K562 (cell line): ENCODE measurements at regions not wholly inside any gene's neighbourhood (a gene's known extent, or its start where the extent isn't known, plus 50 kb on each side); places are given as distances from the start of the nearest gene placed in this dataset.

Experiments used
- TF ChIP-seq, protein P1 (sequence below), 2 experiments: fragments of 450-650 bp in 1 of 2; sonication (generic) in 1 of 2; formaldehyde crosslinking in 1 of 2; IDR thresholded peaks in 1 of 2; conservative IDR thresholded peaks in 1 of 2; 2 replicates each; pipeline versions ENCODE4 v1.6.1 to v1.8.1; 2016 to 2023; ENCODE audit warnings: mild to moderate bottlenecking in 2 of 2, moderate library complexity in 2 of 2, inconsistent platforms in 1 of 2, missing genetic modification reagents in 1 of 2

DNA sequence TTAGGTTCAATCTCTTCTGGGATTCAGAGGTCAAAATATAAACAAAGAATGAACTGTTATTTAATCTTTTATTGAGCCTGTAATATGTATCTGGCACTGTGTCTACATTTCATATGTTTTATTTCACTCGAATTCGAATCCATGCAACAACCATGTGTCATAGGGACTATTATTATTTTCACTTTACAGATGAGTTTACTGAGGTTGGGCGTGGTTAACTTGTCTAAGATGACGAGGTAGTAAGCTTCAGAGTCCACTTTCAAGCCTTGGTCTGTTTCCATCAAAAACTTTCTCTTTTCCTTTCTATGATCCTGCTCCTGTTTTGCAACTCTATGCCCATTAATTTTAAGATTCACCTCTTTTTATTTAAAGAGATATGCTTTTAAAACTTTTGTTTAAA is 55.2 kb upstream of the DMAC1 start (continued):
- TF ChIP-seq, protein P1, sequence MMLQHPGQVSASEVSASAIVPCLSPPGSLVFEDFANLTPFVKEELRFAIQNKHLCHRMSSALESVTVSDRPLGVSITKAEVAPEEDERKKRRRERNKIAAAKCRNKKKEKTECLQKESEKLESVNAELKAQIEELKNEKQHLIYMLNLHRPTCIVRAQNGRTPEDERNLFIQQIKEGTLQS (IDR thresholded peaks at IDR 0.05): no peak
- TF ChIP-seq, protein P1 (CRISPR knock-in tag; conservative IDR thresholded peaks at IDR 0.05): no peak
